NCI-H2196 treated with DMSO at 0.1 percent for 48 hours (cell line): ENCODE measurements at regions not wholly inside any gene's neighbourhood (a gene's known extent, or its start where the extent isn't known, plus 50 kb on each side); places are given as distances from the start of the nearest gene placed in this dataset.
"Not testable (repeated sequence)": the region's sequence is repeated elsewhere in the genome, so short reads cannot be mapped to it uniquely, and the experiment has no call there.

ENCODE experiments used
- DNase-seq: peaks from one replicate; lab custom pipeline; 2025; ENCODE audit not compliant: unreplicated experiment; lab: John Stamatoyannopoulos, UW

DNA sequence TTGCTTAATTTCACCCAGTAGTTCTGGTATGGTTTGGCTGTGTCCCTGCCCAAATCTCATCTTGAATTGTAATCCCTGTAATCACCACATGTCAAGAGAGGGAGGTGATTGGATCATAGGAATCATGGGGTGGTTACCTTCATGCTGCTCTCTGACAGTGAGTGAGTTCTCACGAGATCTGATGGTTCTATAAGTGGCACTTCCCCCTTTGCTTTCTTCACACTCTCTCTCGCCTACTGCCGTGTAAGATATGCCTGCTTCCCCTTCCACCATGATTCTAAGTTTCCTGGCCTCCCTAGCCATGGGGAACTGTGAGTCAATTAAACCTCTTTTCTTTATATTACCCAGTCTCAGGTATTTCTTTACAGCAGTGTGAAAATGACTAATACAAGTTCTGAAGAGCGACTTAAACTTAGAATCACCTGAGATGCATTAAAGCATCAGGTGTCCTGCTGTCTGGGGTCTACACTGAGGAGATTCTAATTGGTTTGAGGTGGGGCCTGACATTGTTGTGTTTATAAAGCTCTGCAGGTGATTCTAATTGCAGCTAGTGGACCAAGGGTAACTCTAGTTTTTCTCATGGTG is 82.1 kb upstream of the DTNBP1 start:
- DNase-seq, result no peak

DNA sequence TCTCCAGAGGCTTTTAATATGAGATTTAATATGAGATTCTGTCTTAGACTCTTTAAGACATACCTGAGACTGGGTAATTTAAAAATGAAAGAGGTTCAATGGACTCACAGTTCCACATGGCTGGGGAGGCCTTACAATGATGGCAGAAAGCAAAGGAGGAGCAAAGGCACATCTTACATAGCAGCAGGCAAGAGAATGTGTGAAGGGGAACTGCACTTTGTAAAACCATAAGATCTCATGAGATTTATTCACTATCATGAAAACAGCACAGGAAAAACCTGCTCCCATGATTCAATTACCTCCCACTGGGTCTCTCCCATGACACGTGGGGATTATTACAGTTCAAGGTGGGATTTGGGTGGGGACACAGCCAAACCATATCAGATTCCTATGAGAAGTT is 79.2 kb upstream of the DTNBP1 start:
- DNase-seq, result not testable (repeated sequence)

DNA sequence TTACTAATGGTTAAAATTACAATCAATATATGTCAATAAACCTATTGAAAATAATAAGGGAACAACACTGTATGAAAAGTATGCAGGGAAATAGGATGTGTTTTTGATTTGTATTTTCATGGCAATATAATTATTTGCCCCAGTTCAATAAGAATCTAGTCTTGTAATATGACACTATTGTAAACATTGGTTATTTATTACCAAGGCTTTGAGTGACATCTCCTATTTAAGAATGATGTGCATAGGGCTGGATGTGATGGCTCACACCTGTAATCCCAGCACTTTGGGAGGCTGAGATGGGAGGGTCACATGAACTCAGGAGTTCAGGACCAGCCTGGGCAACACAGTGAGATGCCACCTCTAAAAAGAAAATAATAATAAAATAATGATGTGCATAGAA is 78.6 kb upstream of the DTNBP1 start:
- no peak for DNase-seq

DNA sequence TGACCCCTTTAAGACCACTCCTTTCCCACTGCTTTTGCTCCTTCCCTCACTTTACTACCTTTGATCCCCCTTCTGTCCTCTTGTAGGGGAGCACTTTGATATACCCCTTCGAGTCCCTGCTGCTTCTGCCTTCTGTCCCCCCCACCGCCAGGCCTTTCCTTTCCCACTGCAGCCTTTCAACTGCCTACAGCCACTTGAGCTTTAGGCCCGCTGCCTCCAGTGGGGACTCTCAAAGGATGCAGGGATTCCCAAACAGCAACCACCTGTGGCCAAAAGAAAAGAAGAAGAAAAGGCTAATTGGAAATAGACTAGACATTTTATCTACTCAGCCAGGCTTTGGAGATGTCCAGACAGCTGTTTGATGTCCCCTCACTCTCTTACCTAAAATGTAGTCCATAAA is 77.0 kb upstream of the DTNBP1 start:
- DNase-seq, result no peak

DNA sequence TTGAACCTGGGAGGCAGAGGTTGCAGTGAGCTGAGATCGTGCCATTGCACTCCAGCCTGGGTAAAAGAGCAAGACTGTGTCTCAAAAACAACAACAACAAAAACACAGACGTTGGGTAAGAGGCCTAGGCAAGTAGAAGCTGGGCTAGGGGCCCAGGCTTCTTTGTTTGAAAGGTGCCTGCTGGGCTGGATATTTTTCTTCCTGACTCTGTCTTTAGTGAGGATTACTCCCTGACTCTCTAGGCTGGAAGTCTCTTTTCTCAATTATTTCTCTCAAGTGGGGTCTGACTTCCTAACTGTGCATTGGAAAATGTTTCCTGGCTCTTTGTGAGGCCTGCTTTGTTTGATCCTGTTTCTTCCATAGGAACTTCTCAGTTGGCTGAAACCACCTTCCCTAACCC is 76.5 kb upstream of the DTNBP1 start:
- DNase-seq, result no peak

DNA sequence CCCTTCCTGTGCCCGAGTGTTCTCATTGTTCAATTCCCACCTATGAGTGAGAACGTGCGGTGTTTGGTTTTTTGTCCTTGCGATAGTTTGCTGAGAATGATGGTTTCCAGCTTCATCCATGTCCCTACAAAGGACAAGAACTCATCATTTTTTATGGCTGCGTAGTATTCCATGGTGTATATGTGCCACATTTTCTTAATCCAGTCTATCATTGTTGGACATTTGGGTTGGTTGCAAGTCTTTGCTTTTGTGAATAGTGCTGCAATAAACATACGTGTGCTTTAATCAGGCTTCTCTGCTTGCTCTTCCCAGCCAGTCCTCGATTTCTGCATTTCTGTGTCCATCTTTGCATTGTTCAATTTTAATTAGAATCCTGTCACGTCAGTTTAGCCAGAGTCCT is 75.4 kb upstream of the DTNBP1 start:
- not testable (repeated sequence) for DNase-seq

DNA sequence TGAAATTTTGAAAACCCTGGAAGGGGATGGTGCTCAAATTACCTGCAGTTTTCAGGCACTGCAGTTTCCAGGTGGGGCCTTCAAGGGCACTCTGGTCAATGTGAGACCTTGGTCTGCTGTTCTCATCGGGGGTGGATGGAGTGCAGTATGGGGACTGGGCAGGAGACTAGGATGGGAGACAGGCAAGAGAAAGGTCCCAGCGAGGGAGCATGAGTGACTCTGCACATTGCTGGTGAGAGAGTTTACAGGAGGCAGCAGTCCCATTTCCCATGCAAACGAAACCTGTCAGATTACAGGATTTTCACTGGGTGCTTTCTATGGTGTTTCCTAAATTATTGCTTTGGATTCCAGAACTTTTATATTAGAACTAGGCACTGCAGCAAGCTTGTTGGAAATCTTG is 73.5 kb upstream of the DTNBP1 start:
- no peak for DNase-seq

DNA sequence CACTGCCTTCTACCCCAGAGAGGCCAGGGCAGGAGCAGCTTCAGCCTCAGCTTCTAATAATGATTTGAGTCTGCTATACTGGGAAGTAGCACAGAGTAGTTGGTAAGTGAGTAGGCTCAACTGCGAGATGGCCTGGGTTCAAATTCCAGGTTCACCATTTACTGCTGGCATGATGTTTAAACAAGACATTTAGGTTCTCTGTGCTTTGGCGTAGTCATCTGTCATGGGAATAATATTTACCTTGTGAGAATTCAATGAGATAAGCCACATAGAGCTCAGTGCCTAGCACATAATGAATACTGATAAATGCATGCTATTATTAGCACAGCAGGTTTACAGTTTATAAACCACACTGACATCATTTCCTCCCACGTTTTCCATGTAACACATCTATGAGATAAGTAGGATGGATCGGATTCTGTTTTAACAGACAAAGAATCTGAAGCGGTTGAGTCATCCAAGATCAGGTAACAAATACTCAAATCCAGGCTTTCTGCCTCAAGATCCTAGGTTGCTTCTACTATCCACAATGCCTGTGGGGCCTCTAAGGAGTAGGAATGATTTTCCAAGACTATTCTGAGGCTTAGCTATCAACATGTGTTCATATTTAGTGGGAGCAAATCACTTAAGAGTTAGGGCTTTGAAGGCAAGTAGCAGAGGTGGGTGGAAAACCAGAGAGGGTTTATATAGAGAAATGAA is 72.9 kb upstream of the DTNBP1 start:
- peak; percentile 78 for DNase-seq

DNA sequence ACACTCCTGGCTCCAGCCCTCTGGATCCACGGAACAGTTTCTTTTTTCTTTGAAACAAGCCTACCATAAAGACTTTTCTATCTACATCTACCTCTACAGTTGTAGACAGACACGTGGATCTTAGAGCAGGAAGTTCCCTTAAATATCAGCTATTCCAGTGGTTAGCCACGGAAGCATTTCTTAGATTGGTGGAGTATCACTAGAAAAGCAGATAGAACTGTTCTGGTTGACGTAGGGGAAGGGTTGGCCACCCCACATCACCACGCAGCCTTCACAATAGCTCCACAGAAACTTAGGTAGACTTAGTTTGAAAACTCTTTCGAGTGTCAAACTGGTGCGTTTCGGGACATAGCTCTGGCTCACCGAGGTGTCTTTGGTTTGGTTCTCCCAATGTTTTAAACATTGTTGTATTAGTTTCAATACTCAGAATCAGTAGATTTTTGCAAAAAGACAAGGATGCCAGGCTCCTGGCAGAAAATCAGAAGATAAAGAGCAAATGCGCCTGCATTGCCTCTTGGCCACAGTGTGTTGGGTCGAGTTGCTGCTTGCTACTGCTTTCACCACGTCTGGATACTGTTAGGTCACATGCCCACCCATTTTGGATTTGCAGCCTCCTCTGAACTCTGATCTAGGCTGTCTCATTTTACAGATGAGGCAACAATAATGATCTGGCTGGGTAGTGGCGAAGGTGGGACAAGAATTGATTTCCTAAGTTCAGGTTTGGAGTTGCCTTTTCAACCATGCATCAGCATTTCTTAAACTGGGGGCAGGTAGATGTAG is 71.5 kb upstream of the DTNBP1 start:
- DNase-seq, result no peak

DNA sequence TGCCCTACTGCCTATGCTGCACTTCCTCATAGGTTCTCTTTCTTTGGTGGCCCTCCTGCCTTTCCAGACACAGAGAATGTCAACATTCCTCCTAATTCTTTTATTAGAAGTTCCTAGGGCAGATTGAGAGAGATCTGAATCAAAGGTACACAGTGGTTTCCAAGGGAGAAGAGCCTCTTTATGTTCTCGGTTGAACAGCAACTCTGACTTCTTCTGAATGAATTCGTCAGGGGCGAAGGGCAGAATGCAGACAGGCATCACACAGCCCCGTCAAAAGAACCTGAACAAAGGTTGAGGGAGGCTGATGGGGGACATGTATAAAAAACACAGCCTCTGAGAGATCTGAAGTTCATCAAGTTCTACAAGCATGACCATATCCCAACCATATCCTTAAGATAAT is 68.1 kb upstream of the DTNBP1 start:
- DNase-seq, result no peak

DNA sequence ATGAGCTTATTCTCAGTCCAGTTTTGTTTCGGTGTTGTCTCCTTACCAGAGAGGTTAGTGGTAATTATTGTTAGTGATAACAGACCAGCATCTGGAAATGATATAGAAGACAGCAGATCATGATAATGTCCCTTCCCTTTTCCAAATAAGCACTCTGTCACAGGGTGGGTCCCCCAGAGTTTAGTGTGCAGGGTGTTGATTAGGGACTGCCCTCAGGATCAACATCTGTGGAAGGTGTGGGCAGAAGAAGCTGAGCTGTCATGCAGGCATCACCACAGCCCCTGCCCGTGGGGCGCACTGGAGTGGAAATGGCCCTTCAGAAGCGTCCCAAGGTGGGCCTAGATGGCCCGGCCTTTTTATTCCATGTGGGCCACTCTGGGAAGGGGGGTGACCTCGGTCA is 67.6 kb upstream of the DTNBP1 start:
- no peak for DNase-seq

DNA sequence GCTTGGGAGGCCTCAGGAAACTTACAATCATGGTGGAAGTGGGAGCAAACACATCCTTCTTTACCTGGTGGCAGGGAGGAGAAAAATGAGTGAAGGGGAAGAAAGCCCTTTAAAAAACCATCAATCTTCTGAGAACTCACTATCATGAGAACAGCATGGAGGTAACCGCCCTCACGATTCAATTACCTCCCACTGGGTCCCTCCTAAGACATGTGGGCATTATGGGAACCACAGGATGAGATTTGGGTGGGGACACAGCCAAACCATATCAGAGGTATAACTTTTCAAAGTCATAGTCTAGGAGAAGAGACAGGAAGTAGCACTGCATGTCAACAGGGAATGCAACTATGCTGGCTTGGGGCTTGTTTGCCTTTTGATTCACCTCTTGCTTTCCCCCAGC is 59.9 kb upstream of the DTNBP1 start:
- DNase-seq, result no peak

DNA sequence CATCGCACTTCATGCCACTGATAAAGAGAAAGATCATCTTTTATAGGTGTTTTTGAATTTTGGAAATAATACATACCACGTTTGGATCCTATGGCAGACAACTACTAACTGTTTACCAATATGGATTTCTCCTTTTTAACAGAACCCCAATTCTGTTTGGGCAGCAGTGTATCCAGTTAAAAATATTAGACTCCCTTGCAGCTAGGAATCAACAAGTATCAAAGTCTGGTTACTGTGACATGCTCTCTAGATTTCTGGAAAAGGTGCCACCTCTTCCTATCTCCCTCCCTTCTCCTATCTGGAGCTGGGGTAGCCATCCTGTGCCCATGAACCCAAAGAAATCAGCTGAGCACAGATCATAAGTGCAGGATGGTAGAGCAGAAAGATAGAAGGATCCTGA is 54.1 kb upstream of the DTNBP1 start:
- DNase-seq, result no peak

DNA sequence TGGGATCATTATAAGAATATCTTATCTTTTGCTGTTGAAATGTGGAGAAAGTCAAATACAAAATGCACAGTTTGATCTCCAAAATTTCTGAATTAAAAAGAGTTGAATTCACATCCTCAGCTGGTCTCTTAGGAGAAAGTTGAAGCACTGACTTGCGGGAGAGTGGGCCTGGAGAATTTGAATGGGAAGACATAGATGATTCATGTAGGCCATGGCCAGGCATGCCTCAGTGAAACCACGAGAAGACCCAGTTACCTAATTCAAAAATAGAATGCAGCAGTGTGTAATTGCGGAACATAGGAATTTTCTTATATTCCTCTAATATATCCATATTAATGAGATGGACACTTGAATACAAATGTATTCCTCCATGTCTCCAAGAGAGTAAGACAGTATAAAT is 53.0 kb upstream of the DTNBP1 start:
- no peak for DNase-seq

DNA sequence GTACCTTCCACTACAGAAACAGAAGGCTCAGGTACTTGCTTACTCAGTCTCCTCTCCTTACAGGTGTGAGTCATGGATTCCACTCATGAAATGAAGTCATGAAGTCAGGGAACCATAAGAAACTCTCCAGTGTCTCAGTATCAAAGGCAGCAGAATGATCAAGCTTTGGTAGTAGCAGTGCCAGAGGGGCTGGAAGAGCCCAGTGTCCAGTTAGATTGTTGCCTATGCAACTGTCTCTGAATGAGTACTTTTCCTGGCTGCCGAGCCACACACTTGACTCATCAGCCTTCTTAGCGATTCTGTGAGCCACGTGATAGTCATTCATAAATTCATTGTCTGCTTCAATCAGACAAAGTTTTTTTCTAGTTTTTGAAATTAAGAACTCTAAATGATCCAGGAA is 52.2 kb upstream of the DTNBP1 start:
- DNase-seq, result no peak

DNA sequence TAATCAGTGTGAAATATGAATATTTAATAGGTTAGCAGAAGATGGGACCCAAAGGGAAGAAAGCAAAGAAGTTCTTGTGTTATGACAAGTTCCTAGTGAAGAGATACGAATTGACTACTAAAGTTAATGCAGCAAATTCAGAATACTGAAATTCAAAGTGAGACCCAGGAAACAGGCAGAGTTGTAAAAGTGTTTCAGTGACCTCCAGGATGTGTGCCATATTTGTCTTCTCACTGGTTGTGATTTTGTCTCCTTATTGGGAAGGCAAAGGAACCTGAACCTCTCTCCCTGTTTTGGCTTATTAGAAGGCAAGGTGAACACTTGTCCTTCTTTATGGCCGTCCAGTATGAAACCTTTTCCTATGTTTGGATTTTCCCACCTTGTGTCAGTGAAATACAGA is 51.8 kb upstream of the DTNBP1 start:
- DNase-seq, result no peak

DNA sequence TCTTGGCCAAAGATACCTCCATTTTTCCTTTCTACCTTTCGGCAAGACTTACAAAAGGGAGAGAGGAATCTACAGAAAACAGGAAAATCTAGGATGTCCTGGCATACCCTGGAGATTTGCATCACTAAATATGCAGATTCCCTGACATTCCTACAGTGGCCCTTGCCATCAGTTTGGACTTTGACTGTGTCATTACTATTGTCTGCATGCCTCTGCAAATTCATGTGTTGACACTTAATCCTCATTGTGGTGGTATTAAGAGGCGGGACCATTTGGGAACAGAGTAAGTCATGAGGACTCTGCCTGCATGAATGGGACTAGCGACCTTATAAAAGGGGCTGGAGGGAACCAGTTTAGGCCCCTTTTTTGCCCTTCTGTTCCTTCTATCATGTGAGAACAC is 50.5 kb upstream of the DTNBP1 start:
- no peak for DNase-seq

DNA sequence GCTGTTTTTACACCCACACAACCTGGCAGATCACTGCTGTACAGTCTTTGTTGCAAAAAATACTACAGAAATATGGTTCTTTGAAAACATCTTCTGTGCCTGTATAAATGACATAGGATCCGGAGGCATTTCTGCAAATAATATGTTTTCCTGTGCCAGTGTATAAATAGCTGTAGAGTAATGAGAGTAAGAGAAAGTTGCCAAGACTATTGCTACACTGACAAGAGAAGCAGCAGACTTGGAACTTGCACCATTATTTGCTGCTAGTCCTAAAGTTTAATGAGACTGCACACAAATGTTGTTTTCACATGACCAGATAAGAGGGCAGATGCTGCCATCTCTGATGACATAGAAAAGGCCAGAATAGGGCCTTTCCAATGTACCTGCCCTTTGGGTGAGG is 50.0 kb upstream of the DTNBP1 start:
- no peak for DNase-seq
